ENCODE measurements at regions not wholly inside any gene's neighbourhood (a gene's known extent, or its start where the extent isn't known, plus 50 kb on each side); places are given as distances from the start of the nearest gene placed in this dataset.

DNA sequence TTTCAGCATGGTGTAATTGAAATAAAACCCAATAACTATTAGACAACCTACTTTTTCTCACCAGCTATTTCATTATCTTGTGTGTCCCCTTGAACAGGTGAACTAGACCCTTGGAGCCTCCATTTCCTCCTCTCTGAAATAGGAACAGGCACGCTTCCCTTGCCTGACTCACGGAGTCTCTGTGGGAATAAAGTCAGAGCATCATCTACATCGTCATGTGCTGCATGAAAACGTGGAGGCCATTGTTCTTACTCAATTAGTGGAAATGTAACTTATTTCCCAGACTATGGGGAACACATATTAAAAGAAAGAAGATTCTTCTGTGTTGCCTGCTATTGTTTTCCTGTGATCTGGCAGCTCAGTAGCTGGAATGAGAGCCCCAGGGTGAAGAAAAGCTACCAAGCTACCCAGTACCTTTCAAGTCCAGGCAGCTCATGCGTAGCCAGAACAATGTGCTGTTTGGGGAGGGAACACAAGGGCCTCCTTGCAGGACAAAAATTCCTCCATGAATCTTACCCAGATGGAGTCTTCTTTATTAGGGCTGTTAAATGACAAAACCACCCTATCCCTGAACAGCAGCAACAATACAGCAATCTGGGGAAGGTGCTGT, 59.8 kb downstream of the SOX11 start:
- TF ChIP-seq CTCF (IDR thresholded peaks at IDR 0.05) (no peak), ZFX (IDR thresholded peaks at IDR 0.05; ENCODE audit: borderline replicate concordance) (no peak)
- no peak overlapping the region for H3K27ac ChIP-seq

DNA sequence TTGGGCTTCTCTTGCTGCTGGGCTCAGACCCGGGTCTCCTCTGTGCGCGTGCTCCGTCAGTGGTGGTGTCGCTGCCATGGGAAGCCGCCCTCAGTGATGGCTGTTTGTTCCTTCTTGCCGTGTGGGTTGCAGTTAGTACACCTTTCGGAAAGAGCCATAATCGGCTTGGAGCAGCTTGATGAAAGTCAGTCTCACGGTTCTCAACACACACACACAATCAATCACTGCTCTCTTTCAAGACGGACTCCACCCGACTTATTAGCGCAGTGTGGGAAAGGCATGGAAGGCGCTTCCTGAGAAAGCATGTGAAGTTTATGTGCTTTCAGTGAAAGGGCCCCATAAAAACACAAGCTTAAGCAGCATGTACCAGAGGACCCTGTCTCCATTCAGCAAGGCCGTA, 64.1 kb downstream of the SOX11 start:
- H3K27ac ChIP-seq = no peak overlapping the region

GRCh38 chr2:5758346-5758745, 66.2 kb downstream of the SOX11 start:
- TF ChIP-seq CTCF (IDR thresholded peaks at IDR 0.05) (no peak), ZFX (IDR thresholded peaks at IDR 0.05; ENCODE audit: borderline replicate concordance) (no peak)
- no peak overlapping the region for H3K27ac ChIP-seq

More for the DNA sequence above, 64.1 kb downstream of the SOX11 start:
- TF ChIP-seq CTCF (IDR thresholded peaks at IDR 0.05) = no peak
- no peak for TF ChIP-seq ZFX (IDR thresholded peaks at IDR 0.05; ENCODE audit: borderline replicate concordance)

GRCh38 chr2:5759949-5760348, 67.8 kb downstream of the SOX11 start:
- H3K27ac ChIP-seq = no peak overlapping the region
- TF ChIP-seq CTCF (IDR thresholded peaks at IDR 0.05) (no peak), ZFX (IDR thresholded peaks at IDR 0.05; ENCODE audit: borderline replicate concordance) (no peak)

- TF ChIP-seq ZFX (IDR thresholded peaks at IDR 0.05; ENCODE audit: borderline replicate concordance) (no peak), CTCF (IDR thresholded peaks at IDR 0.05) (no peak)
- no peak overlapping the region for H3K27ac ChIP-seq
Measured at GRCh38 chr2:5763531-5763930, 71.3 kb downstream of the SOX11 start.

DNA sequence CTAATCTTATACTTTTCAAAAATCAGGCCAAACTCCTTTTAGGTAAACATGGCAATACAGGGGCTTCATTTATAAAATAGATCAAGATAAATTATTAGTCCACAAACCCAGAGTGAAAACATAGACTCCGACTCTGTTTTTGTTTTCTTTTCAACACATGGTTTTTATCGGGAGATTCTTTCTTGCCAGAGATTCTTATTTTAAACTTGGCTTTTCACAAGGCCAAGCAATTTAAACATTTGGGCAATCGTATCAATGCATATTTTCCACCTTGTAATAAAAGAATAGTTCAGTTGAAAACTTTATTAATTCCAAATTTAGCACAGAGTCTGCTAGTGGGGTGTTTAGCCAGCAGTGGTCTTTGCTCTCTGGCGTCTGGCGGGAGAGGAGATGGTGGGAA, 71.9 kb downstream of the SOX11 start:
- no peak for TF ChIP-seq CTCF (IDR thresholded peaks at IDR 0.05)
- TF ChIP-seq ZFX (IDR thresholded peaks at IDR 0.05; ENCODE audit: borderline replicate concordance) = no peak
- no peak overlapping the region for H3K27ac ChIP-seq

- no peak overlapping the region for H3K27ac ChIP-seq
- TF ChIP-seq ZFX (IDR thresholded peaks at IDR 0.05; ENCODE audit: borderline replicate concordance) (no peak), CTCF (IDR thresholded peaks at IDR 0.05) (no peak)
Measured at GRCh38 chr2:5766056-5766455, 73.9 kb downstream of the SOX11 start.

Data from 22Rv1 (cell line).